Right atrium auricular region (tissue), 2 donors: ENCODE measurements at regions not wholly inside any gene's neighbourhood (a gene's known extent, or its start where the extent isn't known, plus 50 kb on each side); places are given as distances from the start of the nearest gene placed in this dataset.

Experiments used
- DNase-seq: peaks from one replicate; pipeline ENCODE4 v3.0.0-alpha.2; 2019; ENCODE audit warnings: low spot score
- H3K27ac ChIP-seq, 2 donors: fragments of 200-600 bp; sonication (generic); 1 replicate in 1 of 2; 2 replicates in 1 of 2; pipeline ENCODE4 v1.5.1; 2016 to 2019
- H3K27me3 ChIP-seq, 2 donors: fragments of 200-600 bp; sonication (generic); one replicate each; pipeline versions ENCODE4 v1.5.1 to v1.6.0; 2017 to 2019
- H3K36me3 ChIP-seq: fragments of 200-600 bp; sonication (generic); one replicate; pipeline ENCODE4 v1.5.1; 2016
- H3K4me1 ChIP-seq, 2 donors: fragments of 200-600 bp; sonication (generic); one replicate each; pipeline versions ENCODE4 v1.5.1 to v1.6.0; 2017 to 2019
- H3K4me3 ChIP-seq, 2 donors: fragments of 200-600 bp; sonication (generic); 1 replicate in 1 of 2; 2 replicates in 1 of 2; pipeline ENCODE4 v1.5.1; 2017 to 2019; ENCODE audit warnings: mild to moderate bottlenecking in 1 of 2, moderate library complexity in 1 of 2
- H3K9me3 ChIP-seq, 2 donors: fragments of 200-600 bp; sonication (generic); one replicate each; pipeline ENCODE4 v1.5.1; 2019
- TF ChIP-seq, protein P1 (sequence below), 2 donors: fragments of 200-600 bp; sonication (generic); IDR thresholded peaks; one replicate each; pipeline ENCODE4 v1.5.1; 2019; ENCODE audit warnings: antibody characterized with exemption in 2 of 2

- no peaks in the 10 kb centered on the region for H3K4me1 ChIP-seq
- H3K36me3 ChIP-seq, result no peaks in the 10 kb centered on the region
- no peak overlapping the region for H3K27ac ChIP-seq
- no peak for DNase-seq
- no peaks in the 10 kb centered on the region for H3K27me3 ChIP-seq
- no peak overlapping the region for H3K4me3 ChIP-seq
- TF ChIP-seq, protein P1, sequence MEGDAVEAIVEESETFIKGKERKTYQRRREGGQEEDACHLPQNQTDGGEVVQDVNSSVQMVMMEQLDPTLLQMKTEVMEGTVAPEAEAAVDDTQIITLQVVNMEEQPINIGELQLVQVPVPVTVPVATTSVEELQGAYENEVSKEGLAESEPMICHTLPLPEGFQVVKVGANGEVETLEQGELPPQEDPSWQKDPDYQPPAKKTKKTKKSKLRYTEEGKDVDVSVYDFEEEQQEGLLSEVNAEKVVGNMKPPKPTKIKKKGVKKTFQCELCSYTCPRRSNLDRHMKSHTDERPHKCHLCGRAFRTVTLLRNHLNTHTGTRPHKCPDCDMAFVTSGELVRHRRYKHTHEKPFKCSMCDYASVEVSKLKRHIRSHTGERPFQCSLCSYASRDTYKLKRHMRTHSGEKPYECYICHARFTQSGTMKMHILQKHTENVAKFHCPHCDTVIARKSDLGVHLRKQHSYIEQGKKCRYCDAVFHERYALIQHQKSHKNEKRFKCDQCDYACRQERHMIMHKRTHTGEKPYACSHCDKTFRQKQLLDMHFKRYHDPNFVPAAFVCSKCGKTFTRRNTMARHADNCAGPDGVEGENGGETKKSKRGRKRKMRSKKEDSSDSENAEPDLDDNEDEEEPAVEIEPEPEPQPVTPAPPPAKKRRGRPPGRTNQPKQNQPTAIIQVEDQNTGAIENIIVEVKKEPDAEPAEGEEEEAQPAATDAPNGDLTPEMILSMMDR (IDR thresholded peaks at IDR 0.05), result no peak
- H3K9me3 ChIP-seq, result no peaks in the 10 kb centered on the region
Measured at GRCh38 chr18:24558403-24558802, 98.0 kb downstream of the HRH4 start.

DNA sequence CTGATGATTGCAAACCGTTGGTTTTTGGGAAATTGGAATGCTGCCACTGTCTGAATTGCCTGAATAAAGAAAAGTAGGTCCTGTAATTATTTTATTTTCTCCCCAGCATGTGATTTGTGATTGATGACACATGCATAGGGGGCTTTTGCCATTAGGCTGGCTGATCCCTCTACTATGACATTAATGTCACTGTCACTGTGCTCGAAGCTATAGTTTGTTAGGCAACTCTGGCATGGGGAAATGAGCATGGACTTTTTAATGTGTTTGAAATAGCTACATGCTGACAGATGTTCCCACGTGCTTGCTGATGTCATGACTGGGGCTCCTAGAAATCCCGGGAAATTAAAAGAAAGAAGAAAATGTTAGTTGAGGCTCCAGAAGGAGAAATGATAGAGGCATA, 99.1 kb downstream of the HRH4 start:
- no peak overlapping the region for H3K27ac ChIP-seq
- H3K9me3 ChIP-seq, result no peaks in the 10 kb centered on the region
- no peaks in the 10 kb centered on the region for H3K4me1 ChIP-seq
- H3K27me3 ChIP-seq, result no peaks in the 10 kb centered on the region
- H3K4me3 ChIP-seq, result no peak overlapping the region
- TF ChIP-seq, protein P1 (IDR thresholded peaks at IDR 0.05), result no peak
- DNase-seq, result no peak
- H3K36me3 ChIP-seq, result no peaks in the 10 kb centered on the region

DNA sequence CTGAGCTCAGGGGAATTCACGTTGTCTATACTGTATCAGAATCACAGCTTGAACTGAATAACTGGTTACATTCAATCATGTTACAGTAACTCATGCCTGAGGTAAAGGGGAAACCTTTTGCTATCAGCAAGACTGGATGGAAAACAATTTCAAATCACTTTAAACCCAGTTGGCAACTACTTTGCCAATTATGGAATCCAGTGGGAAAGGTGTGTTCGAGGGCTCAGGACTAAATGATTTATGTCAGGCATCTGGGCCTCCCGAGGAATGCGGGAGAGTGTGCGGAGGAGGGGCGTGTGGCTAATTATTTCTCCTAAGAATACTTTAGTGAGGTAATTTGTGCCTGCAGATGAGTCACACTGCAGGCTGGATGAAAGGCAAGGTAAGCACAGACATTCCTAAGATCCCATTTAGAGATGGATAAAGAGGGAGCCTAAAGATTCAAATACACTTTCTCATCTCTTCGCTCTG, 100.1 kb downstream of the HRH4 start:
- no peak for DNase-seq
- Histone ChIP-seq H3K27me3 (no peaks in the 10 kb centered on the region), H3K36me3 (no peaks in the 10 kb centered on the region), H3K4me1 (no peaks in the 10 kb centered on the region), H3K27ac (no peak overlapping the region), H3K4me3 (no peak overlapping the region), H3K9me3 (no peaks in the 10 kb centered on the region)
- TF ChIP-seq, protein P1 (IDR thresholded peaks at IDR 0.05), result no peak

- H3K4me3 ChIP-seq, result no peak overlapping the region
- no peaks in the 10 kb centered on the region for H3K27me3 ChIP-seq
- H3K36me3 ChIP-seq, result no peaks in the 10 kb centered on the region
- no peak for DNase-seq
- no peaks in the 10 kb centered on the region for H3K4me1 ChIP-seq
- H3K9me3 ChIP-seq, result no peaks in the 10 kb centered on the region
- no peak overlapping the region for H3K27ac ChIP-seq
- TF ChIP-seq, protein P1 (IDR thresholded peaks at IDR 0.05), result no peak
Measured at GRCh38 chr18:24561369-24561965, 101.0 kb downstream of the HRH4 start.

- H3K27ac ChIP-seq, result no peak overlapping the region
- no peaks in the 10 kb centered on the region for H3K36me3 ChIP-seq
- DNase-seq, result no peak
- TF ChIP-seq, protein P1 (IDR thresholded peaks at IDR 0.05), result no peak
- H3K4me1 ChIP-seq, result no peaks in the 10 kb centered on the region
- no peaks in the 10 kb centered on the region for H3K9me3 ChIP-seq
- H3K4me3 ChIP-seq, result no peak overlapping the region
- no peaks in the 10 kb centered on the region for H3K27me3 ChIP-seq
Measured at GRCh38 chr18:24567199-24567598, 106.8 kb downstream of the HRH4 start.

DNA sequence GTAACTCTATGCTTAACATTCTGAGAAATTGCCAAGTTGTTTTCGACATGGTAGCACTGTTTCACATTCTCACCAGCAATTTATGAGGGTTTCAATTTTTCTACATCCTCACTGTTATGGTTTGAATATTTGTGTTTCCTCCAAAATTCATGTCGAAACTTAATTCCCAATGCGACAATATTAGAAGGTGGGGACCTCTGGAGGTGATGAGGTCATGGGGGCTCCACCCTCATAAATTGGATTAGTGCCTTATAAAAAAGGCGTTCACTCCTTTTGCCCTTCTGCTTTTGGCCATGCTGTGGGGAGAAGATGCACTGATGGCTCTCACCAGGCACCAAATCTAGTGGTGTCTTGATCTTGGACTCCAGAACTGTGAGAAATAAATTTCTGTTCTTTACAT, 110.3 kb downstream of the HRH4 start:
- H3K4me1 ChIP-seq, result no peaks in the 10 kb centered on the region
- H3K4me3 ChIP-seq, result no peak overlapping the region
- peaks cover 0 to 18% of the 10 kb centered on the region in 2 donors for H3K9me3 ChIP-seq
- no peak for DNase-seq
- TF ChIP-seq, protein P1 (IDR thresholded peaks at IDR 0.05), result no peak
- H3K27me3 ChIP-seq, result no peaks in the 10 kb centered on the region
- H3K36me3 ChIP-seq, result no peaks in the 10 kb centered on the region
- H3K27ac ChIP-seq, result no peak overlapping the region
